ENCODE measurements at regions not wholly inside any gene's neighbourhood (a gene's known extent, or its start where the extent isn't known, plus 50 kb on each side); places are given as distances from the start of the nearest gene placed in this dataset.

DNA sequence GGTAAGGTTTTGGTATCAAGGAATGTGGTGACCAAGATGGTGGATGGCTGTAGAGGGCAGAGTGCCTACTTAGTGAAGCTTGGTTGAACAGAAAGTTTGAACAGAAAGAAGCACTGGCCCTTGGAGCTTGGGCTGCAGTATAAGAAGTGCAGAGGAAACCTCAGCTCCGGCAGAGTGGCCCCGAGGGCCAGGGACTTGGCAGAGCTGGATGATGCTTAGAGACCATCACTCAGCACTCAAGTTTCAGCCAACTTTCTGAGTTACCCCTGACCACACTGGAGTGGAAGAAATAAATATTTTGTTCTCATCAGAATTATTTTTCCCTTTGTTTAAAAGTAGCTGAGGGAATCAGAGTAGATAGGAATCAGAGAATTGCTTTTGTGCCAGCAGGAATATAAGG is 336.7 kb downstream of the C7orf25 start:
- Histone ChIP-seq H3K79me2 (ENCODE audit: low read length) (no peaks in the 10 kb centered on the region), H3K4me1 (ENCODE audit: low read length) (no peaks in the 10 kb centered on the region), H2AFZ (ENCODE audit: low read depth, low read length) (no peak overlapping the region), H3K27ac (ENCODE audit: low read length) (no peak overlapping the region), H3K4me2 (ENCODE audit: low read length) (no peak overlapping the region), H3K36me3 (replicated peaks; ENCODE audit: low read depth, low read length) (no peaks in the 10 kb centered on the region), H4K20me1 (ENCODE audit: insufficient read depth, low read length) (no peaks in the 10 kb centered on the region), H3K9me3 (ENCODE audit: insufficient read depth, low read length) (no peaks in the 10 kb centered on the region), H3K9ac (ENCODE audit: low read length) (no peak overlapping the region), H3K27me3 (ENCODE audit: low read depth, low read length) (no peaks in the 10 kb centered on the region), H3K4me3 (ENCODE audit: low read length) (no peak overlapping the region)
- no peak for TF ChIP-seq EZH2phosphoT487 (IDR thresholded peaks at IDR 0.05; ENCODE audit: low read depth)
- TF ChIP-seq CTCF (IDR thresholded peaks at IDR 0.05; ENCODE audit: low read depth, low read length), result no peak

DNA sequence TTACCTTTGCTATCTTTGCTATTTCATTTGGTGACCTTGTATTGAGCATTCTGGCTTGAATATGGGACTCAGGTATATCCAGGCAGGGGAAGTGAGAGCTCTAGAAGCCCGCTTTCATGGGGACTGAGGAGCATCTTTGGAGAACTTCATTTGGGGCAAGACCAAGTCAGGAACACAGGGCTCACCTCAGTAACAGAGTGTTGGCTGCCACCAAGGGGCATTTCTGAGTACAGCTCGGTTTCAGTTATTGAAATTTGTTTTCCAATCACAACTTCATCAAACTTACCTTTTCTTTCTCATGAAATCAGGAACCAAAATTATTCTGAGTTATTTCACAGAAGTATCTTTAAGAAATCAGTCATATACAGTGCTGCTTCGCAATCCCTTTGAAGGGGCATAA is 337.2 kb downstream of the C7orf25 start:
- no peaks in the 10 kb centered on the region for H3K79me2 ChIP-seq (ENCODE audit: low read length)
- no peak overlapping the region for H3K4me3 ChIP-seq (ENCODE audit: low read length)
- TF ChIP-seq CTCF (IDR thresholded peaks at IDR 0.05; ENCODE audit: low read depth, low read length) (peak; percentile 28), EZH2phosphoT487 (IDR thresholded peaks at IDR 0.05; ENCODE audit: low read depth) (no peak)
- no peak overlapping the region for H3K9ac ChIP-seq (ENCODE audit: low read length)
- no peak overlapping the region for H2AFZ ChIP-seq (ENCODE audit: low read depth, low read length)
- H3K4me2 ChIP-seq (ENCODE audit: low read length), result no peak overlapping the region
- no peak overlapping the region for H3K27ac ChIP-seq (ENCODE audit: low read length)
- H3K36me3 ChIP-seq (replicated peaks; ENCODE audit: low read depth, low read length), result no peaks in the 10 kb centered on the region
- H3K9me3 ChIP-seq (ENCODE audit: insufficient read depth, low read length), result no peaks in the 10 kb centered on the region
- no peaks in the 10 kb centered on the region for H4K20me1 ChIP-seq (ENCODE audit: insufficient read depth, low read length)
- no peaks in the 10 kb centered on the region for H3K27me3 ChIP-seq (ENCODE audit: low read depth, low read length)
- no peaks in the 10 kb centered on the region for H3K4me1 ChIP-seq (ENCODE audit: low read length)

DNA sequence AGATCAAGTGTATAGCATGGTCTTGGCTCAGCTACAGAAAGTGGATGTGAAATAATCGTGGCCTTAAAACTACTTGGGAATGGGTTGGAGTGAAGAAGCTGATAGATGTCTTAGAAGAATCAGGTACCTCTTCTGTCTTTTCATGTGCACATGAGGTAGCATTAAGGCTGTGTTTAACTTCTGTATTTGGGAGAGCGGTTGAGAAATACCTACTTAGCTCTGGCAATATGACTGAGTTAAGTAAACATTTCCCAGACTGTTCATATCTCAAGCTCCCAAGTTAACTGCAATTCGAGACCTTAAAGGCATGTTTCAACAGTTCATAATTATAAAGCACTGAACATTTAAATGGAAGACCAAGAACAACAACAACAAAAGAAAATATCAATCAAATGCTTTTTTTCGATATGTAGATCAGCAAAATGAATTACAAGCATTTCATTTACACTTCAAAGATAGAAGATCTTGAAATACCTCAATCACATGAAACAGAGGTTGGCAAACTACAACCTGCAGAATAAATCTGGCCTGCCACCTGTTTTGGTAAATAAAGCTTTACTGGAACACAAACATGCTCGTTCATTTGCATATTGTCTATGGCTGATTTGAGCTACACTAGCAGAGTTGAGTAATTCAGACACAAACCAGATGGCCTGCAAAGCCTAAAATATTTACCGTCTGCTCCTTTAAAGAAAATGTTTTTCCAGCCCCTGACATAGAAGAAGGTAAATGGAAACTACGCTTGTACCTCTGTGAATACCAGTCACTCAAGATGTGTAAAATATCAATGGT is 337.1 kb upstream of the GLI3 start:
- no peak overlapping the region for H3K9ac ChIP-seq (ENCODE audit: low read length)
- no peak overlapping the region for H2AFZ ChIP-seq (ENCODE audit: low read depth, low read length)
- H4K20me1 ChIP-seq (ENCODE audit: insufficient read depth, low read length), result no peaks in the 10 kb centered on the region
- no peaks in the 10 kb centered on the region for H3K36me3 ChIP-seq (replicated peaks; ENCODE audit: low read depth, low read length)
- H3K9me3 ChIP-seq (ENCODE audit: insufficient read depth, low read length), result no peaks in the 10 kb centered on the region
- H3K4me3 ChIP-seq (ENCODE audit: low read length), result no peak overlapping the region
- H3K27me3 ChIP-seq (ENCODE audit: low read depth, low read length), result no peaks in the 10 kb centered on the region
- no peaks in the 10 kb centered on the region for H3K4me1 ChIP-seq (ENCODE audit: low read length)
- no peak for TF ChIP-seq EZH2phosphoT487 (IDR thresholded peaks at IDR 0.05; ENCODE audit: low read depth)
- TF ChIP-seq CTCF (IDR thresholded peaks at IDR 0.05; ENCODE audit: low read depth, low read length), result no peak
- no peak overlapping the region for H3K27ac ChIP-seq (ENCODE audit: low read length)
- H3K4me2 ChIP-seq (ENCODE audit: low read length), result no peak overlapping the region
- H3K79me2 ChIP-seq (ENCODE audit: low read length), result no peaks in the 10 kb centered on the region

GRCh38 chr7:42572561-42572960 is 335.6 kb upstream of the GLI3 start:
- H3K9me3 ChIP-seq (ENCODE audit: insufficient read depth, low read length), result no peaks in the 10 kb centered on the region
- no peaks in the 10 kb centered on the region for H3K27me3 ChIP-seq (ENCODE audit: low read depth, low read length)
- H3K27ac ChIP-seq (ENCODE audit: low read length), result no peak overlapping the region
- H3K36me3 ChIP-seq (replicated peaks; ENCODE audit: low read depth, low read length), result no peaks in the 10 kb centered on the region
- H3K4me3 ChIP-seq (ENCODE audit: low read length), result no peak overlapping the region
- H4K20me1 ChIP-seq (ENCODE audit: insufficient read depth, low read length), result no peaks in the 10 kb centered on the region
- H3K4me2 ChIP-seq (ENCODE audit: low read length), result no peak overlapping the region
- no peak overlapping the region for H2AFZ ChIP-seq (ENCODE audit: low read depth, low read length)
- no peaks in the 10 kb centered on the region for H3K79me2 ChIP-seq (ENCODE audit: low read length)
- no peak overlapping the region for H3K9ac ChIP-seq (ENCODE audit: low read length)
- no peaks in the 10 kb centered on the region for H3K4me1 ChIP-seq (ENCODE audit: low read length)
- TF ChIP-seq EZH2phosphoT487 (IDR thresholded peaks at IDR 0.05; ENCODE audit: low read depth) (no peak), CTCF (IDR thresholded peaks at IDR 0.05; ENCODE audit: low read depth, low read length) (no peak)
